PC-9 (cell line): ENCODE measurements at regions not wholly inside any gene's neighbourhood (a gene's known extent, or its start where the extent isn't known, plus 50 kb on each side); places are given as distances from the start of the nearest gene placed in this dataset.

Source experiments
- BruUV-seq: library from RNA; stranded (reverse); fragments of 400-500 nt; replicated peaks from 2 replicates; lab custom pipeline; 2021; lab: Mats Ljungman, UMichigan
- CTCF ChIA-PET: fragments of 300-600 bp; sonication (Branson Sonifier 250); formaldehyde crosslinking; loops from one replicate; lab custom pipeline; 2022; ENCODE audit warnings: antibody characterized with exemption; lab: Charles Lee
- POLR2A ChIA-PET: fragments of 300-600 bp; sonication (Branson Sonifier 250); formaldehyde crosslinking; loops from one replicate; lab custom pipeline; 2022; ENCODE audit warnings: antibody characterized with exemption; ENCODE audit not compliant: unreplicated experiment; lab: Charles Lee
- DNase-seq, 2 experiments: peaks; one replicate each; pipeline versions ENCODE4 v3.0.0 to v3.0.0-alpha.2; 2015 to 2022; ENCODE audit warnings: mixed read lengths in 1 of 2
- H2AFZ ChIP-seq: fragments of 200-600 bp; sonication (generic); 2 replicates; pipeline ENCODE4 v1.8.1; 2017; ENCODE audit warnings: antibody characterized with exemption
- H3F3A ChIP-seq: fragments of 200-600 bp; sonication (generic); 2 replicates; pipeline ENCODE4 v1.8.1; 2017; ENCODE audit warnings: antibody characterized with exemption, mild to moderate bottlenecking, low read depth; ENCODE audit not compliant: insufficient read depth
- H3K27ac ChIP-seq: fragments of 200-600 bp; sonication (generic); 2 replicates; pipeline ENCODE4 v1.6.1; 2016; ENCODE audit warnings: mixed run types
- H3K27me3 ChIP-seq: fragments of 200-600 bp; sonication (generic); 2 replicates; pipeline ENCODE4 v1.6.1; 2016; ENCODE audit warnings: low read depth, mixed run types; ENCODE audit not compliant: insufficient read depth
- H3K36me3 ChIP-seq: fragments of 200-600 bp; sonication (generic); 2 replicates; pipeline ENCODE4 v1.6.1; 2016; ENCODE audit warnings: low read depth, mixed run types
- H3K4me1 ChIP-seq: fragments of 200-600 bp; sonication (generic); replicated peaks from 2 replicates; pipeline ENCODE4 v1.6.1; 2016; ENCODE audit warnings: mixed run types; ENCODE audit not compliant: insufficient read depth
- H3K4me2 ChIP-seq: fragments of 200-600 bp; sonication (generic); 2 replicates; pipeline ENCODE4 v1.6.1; 2017; ENCODE audit warnings: mixed run types
- H3K4me3 ChIP-seq: fragments of 200-600 bp; sonication (generic); 2 replicates; pipeline ENCODE4 v1.6.1; 2016; ENCODE audit warnings: mixed run types
- H3K79me2 ChIP-seq: fragments of 200-600 bp; sonication (generic); 2 replicates; pipeline ENCODE4 v1.6.1; 2017; ENCODE audit warnings: low read depth, mixed run types
- H3K9me2 ChIP-seq: fragments of 200-600 bp; sonication (generic); 2 replicates; pipeline ENCODE4 v1.8.1; 2017; ENCODE audit warnings: mild to moderate bottlenecking; ENCODE audit not compliant: insufficient read depth
- H3K9me3 ChIP-seq: fragments of 200-600 bp; sonication (generic); 2 replicates; pipeline ENCODE4 v1.8.1; 2016; ENCODE audit warnings: low read depth; ENCODE audit not compliant: insufficient read depth
- H4K20me1 ChIP-seq: fragments of 200-600 bp; sonication (generic); 2 replicates; pipeline ENCODE4 v1.8.1; 2017; ENCODE audit not compliant: insufficient read depth
- CTCF ChIP-seq: fragments of 200-600 bp; sonication (generic); conservative IDR thresholded peaks from 2 replicates; pipeline ENCODE4 v1.6.1; 2017; ENCODE audit warnings: mixed run types, antibody characterized with exemption, mild to moderate bottlenecking, moderate library complexity
- EZH2 ChIP-seq: fragments of 200-600 bp; sonication (generic); IDR thresholded peaks from 2 replicates; pipeline ENCODE4 v1.8.0; 2017; ENCODE audit warnings: antibody characterized with exemption, low read depth
- intact Hi-C: fragments of 100-400 bp; cut with micrococcal nuclease; formaldehyde crosslinking; loops from one replicate; pipeline ENCODE4 v1.10.0; 2022; ENCODE audit not compliant: unreplicated experiment

GRCh38 chr4:58560736-58561135 lies 1450.6 kb upstream of the IGFBP7 start:
- H2AFZ ChIP-seq: no peak overlapping the region
- ChIA-PET CTCF (no interaction called here), POLR2A (no interaction called here)
- H3K9me3 ChIP-seq: no peaks in the 10 kb centered on the region
- H3K4me2 ChIP-seq: no peak overlapping the region
- no peaks in the 10 kb centered on the region for H3K4me1 ChIP-seq
- H3K27me3 ChIP-seq: no peaks in the 10 kb centered on the region
- intact Hi-C loops: no loop called here
- BruUV-seq: no TSS peak
- H4K20me1 ChIP-seq: no peaks in the 10 kb centered on the region
- no peak for DNase-seq
- no peaks in the 10 kb centered on the region for H3K36me3 ChIP-seq
- H3K9me2 ChIP-seq: no peaks in the 10 kb centered on the region
- no peak overlapping the region for H3K27ac ChIP-seq
- H3K79me2 ChIP-seq: no peaks in the 10 kb centered on the region
- no peak for TF ChIP-seq CTCF
- no peak for TF ChIP-seq EZH2
- H3F3A ChIP-seq: no peaks in the 10 kb centered on the region
- no peak overlapping the region for H3K4me3 ChIP-seq

- Histone ChIP-seq H3K9me2 (no peaks in the 10 kb centered on the region), H3K79me2 (no peaks in the 10 kb centered on the region), H3F3A (no peaks in the 10 kb centered on the region), H3K9me3 (no peaks in the 10 kb centered on the region), H3K36me3 (no peaks in the 10 kb centered on the region), H2AFZ (no peak overlapping the region), H4K20me1 (no peaks in the 10 kb centered on the region), H3K4me3 (no peak overlapping the region), H3K27me3 (no peaks in the 10 kb centered on the region), H3K4me2 (no peak overlapping the region), H3K4me1 (no peaks in the 10 kb centered on the region), H3K27ac (no peak overlapping the region)
- intact Hi-C loops: no loop called here
- DNase-seq: peak in 1 of 2 experiments; percentile 3
- CTCF ChIA-PET: no interaction called here
- no peak for TF ChIP-seq CTCF
- TF ChIP-seq EZH2: no peak
- POLR2A ChIA-PET: interaction anchor here (0.6 kb wide), 1 partner anchor 1575 kb away, joined by 3 read pairs; the partner anchor contains the start of gene POLR2B
- BruUV-seq: no TSS peak
These were observed 1443.5 kb upstream of the IGFBP7 start for GRCh38 chr4:58553679-58554078.

GRCh38 chr4:58553031-58553430 lies 1442.8 kb upstream of the IGFBP7 start:
- H3K27me3 ChIP-seq: no peaks in the 10 kb centered on the region
- H3K4me1 ChIP-seq: no peaks in the 10 kb centered on the region
- DNase-seq: no peak
- H3K9me3 ChIP-seq: no peaks in the 10 kb centered on the region
- no peak overlapping the region for H3K4me2 ChIP-seq
- H2AFZ ChIP-seq: no peak overlapping the region
- no peaks in the 10 kb centered on the region for H4K20me1 ChIP-seq
- intact Hi-C loops: no loop called here
- no peaks in the 10 kb centered on the region for H3K79me2 ChIP-seq
- TF ChIP-seq EZH2: no peak
- no peak for TF ChIP-seq CTCF
- H3K27ac ChIP-seq: no peak overlapping the region
- POLR2A ChIA-PET: interaction anchor here (0.6 kb wide), 1 partner anchor 1575 kb away, joined by 3 read pairs; the partner anchor contains the start of gene POLR2B
- CTCF ChIA-PET: no interaction called here
- no peaks in the 10 kb centered on the region for H3F3A ChIP-seq
- H3K36me3 ChIP-seq: no peaks in the 10 kb centered on the region
- no peaks in the 10 kb centered on the region for H3K9me2 ChIP-seq
- H3K4me3 ChIP-seq: no peak overlapping the region
- no TSS peak for BruUV-seq
